Esophagus squamous epithelium (tissue), 5 donors: ENCODE measurements at regions not wholly inside any gene's neighbourhood (a gene's known extent, or its start where the extent isn't known, plus 50 kb on each side); places are given as distances from the start of the nearest gene placed in this dataset.
"Not testable (repeated sequence)": the region's sequence is repeated elsewhere in the genome, so short reads cannot be mapped to it uniquely, and the experiment has no call there.

Experiments used
- DNase-seq: peaks from one replicate; lab custom pipeline; 2025; lab: John Stamatoyannopoulos, UW
- H3K27ac ChIP-seq, 4 donors: fragments of 200-600 bp; sonication (generic); one replicate each; pipeline ENCODE4 v1.5.1; 2016 to 2019; ENCODE audit warnings: mild to moderate bottlenecking in 1 of 4
- H3K27me3 ChIP-seq, 4 donors: fragments of 200-600 bp; sonication (generic); 1 replicate in 3 of 4; 2 replicates in 1 of 4; pipeline versions ENCODE4 v1.5.1 to v1.6.0; 2017 to 2021; ENCODE audit warnings: antibody characterized with exemption in 1 of 4
- H3K36me3 ChIP-seq, 3 donors: fragments of 200-600 bp; sonication (generic); one replicate each; pipeline ENCODE4 v1.5.1; 2016 to 2019
- H3K4me1 ChIP-seq, 3 donors: fragments of 200-600 bp; sonication (generic); one replicate each; pipeline ENCODE4 v1.5.1; 2017 to 2019
- H3K4me3 ChIP-seq, 4 donors: fragments of 200-600 bp; sonication (generic); 1 replicate in 3 of 4; 2 replicates in 1 of 4; pipeline ENCODE4 v1.5.1; 2016 to 2019; ENCODE audit warnings: mild to moderate bottlenecking in 2 of 4, moderate library complexity in 1 of 4
- H3K9me3 ChIP-seq, 3 donors: fragments of 200-600 bp; sonication (generic); one replicate each; pipeline ENCODE4 v1.5.1; 2016 to 2019
- POLR2A ChIP-seq, 4 donors: fragments of 450-650 bp; IDR thresholded peaks; one replicate each; pipeline ENCODE4 v1.6.1; 2017; ENCODE audit warnings: antibody characterized with exemption in 4 of 4, mild to moderate bottlenecking in 4 of 4, moderate library complexity in 3 of 4
- WGBS, 2 donors: methylation state at CpG; one replicate each; pipeline ENCODE4 v1.1.5; 2018; 5-methylcytosine and 5-hydroxymethylcytosine counted together
- intact Hi-C: fragments of 100-400 bp; cut with DNase I; formaldehyde crosslinking; loops from one replicate; pipeline ENCODE4 v1.15.0; 2022
- TF ChIP-seq, protein P1 (sequence below), 6 experiments: fragments of 450-650 bp in 4 of 6; fragments of 200-600 bp in 2 of 6; sonication (generic) in 2 of 6; IDR thresholded peaks; one replicate each; pipeline ENCODE4 v1.5.1; 2016 to 2019; ENCODE audit warnings: antibody characterized with exemption in 6 of 6, mild to moderate bottlenecking in 4 of 6, moderate library complexity in 4 of 6
- donor health status: DM: yes; HTN: yes; CAD: no.

DNA sequence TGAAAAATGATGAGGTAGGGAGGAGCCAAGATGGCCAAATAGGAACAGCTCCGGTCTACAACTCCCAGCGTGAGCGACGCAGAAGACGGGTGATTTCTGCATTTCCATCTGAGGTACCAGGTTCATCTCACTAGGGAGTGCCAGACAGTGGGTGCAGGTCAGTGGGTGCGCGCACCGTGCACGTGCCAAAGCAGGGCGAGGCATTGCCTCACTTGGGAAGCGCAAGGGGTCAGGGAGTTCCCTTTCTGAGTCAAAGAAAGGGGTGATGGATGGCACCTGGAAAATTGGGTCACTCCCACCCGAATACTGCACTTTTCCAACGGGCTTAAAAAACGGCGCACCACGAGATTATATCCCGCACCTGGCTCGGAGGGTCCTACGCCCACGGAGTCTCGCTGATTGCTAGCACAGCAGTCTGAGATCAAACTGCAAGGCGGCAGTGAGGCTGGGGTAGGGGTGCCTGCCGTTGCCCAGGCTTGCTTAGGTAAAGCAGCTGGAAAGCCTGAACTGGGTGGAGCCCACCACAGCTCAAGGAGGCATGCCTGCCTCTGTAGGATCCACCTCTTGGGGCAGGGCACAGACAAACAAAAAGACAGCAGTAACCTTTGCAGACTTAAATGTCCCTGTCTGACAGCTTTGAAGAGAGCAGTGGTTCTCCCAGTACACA is 230.5 kb downstream of the GOLGA6L6 start:
- DNase-seq, H3K4me3 ChIP-seq, H3K36me3 ChIP-seq, H3K27ac ChIP-seq, H3K27me3 ChIP-seq, intact Hi-C loops, H3K4me1 ChIP-seq: not testable (repeated sequence)
- WGBS, 2 donors = 84 to 85% methylated on average over 13 to 23 of the region's 23 CpGs
- peaks cover 0 to 14% (median 0%) of the 10 kb centered on the region in 3 donors for H3K9me3 ChIP-seq

DNA sequence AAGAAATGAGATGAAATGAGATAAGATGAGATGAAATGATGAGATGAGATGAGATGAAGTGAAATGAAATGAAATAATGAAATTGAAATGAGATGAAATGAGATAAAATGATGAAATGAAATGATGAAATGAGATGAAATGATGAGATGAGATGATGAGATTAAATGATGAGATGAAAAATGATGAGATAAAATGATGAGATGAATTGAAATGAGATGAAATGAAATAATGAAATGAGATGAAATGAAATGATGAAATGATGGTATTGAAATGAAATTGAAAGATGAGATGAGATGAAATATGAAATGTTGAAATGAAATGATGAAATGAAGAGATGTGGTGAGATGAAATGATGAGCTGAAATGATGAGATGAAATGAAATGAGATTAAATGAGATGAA is 231.0 kb downstream of the GOLGA6L6 start:
- Histone ChIP-seq H3K36me3 (no peaks in the 10 kb centered on the region), H3K27ac (no peak overlapping the region), H3K27me3 (no peaks in the 10 kb centered on the region), H3K4me1 (no peaks in the 10 kb centered on the region), H3K9me3 (peaks cover 0 to 14% (median 0%) of the 10 kb centered on the region in 3 donors), H3K4me3 (no peak overlapping the region)
- intact Hi-C loops = no loop called here
- TF ChIP-seq POLR2A (IDR thresholded peaks at IDR 0.05) = no peak
- TF ChIP-seq, protein P1, sequence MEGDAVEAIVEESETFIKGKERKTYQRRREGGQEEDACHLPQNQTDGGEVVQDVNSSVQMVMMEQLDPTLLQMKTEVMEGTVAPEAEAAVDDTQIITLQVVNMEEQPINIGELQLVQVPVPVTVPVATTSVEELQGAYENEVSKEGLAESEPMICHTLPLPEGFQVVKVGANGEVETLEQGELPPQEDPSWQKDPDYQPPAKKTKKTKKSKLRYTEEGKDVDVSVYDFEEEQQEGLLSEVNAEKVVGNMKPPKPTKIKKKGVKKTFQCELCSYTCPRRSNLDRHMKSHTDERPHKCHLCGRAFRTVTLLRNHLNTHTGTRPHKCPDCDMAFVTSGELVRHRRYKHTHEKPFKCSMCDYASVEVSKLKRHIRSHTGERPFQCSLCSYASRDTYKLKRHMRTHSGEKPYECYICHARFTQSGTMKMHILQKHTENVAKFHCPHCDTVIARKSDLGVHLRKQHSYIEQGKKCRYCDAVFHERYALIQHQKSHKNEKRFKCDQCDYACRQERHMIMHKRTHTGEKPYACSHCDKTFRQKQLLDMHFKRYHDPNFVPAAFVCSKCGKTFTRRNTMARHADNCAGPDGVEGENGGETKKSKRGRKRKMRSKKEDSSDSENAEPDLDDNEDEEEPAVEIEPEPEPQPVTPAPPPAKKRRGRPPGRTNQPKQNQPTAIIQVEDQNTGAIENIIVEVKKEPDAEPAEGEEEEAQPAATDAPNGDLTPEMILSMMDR (IDR thresholded peaks at IDR 0.05) = no peak
- no peak for DNase-seq

DNA sequence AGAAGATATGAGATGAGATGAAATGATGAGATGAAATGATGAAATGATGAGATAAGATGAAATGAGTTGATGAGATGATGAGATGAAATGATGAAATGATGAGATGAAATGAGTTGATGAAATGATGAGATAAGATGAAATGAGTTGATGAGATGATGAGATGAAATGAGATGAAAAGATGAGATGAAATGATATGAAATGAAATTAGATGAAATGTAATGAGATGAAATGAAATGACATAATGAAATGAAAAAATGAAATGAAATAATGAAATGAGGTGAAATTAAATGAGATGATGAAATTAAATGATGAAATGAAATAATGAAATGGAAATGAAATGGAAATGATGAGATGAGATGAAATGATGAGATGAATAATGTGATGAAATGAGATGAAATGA is 231.6 kb downstream of the GOLGA6L6 start:
- H3K9me3 ChIP-seq = peaks cover 0 to 14% (median 0%) of the 10 kb centered on the region in 3 donors
- H3K36me3 ChIP-seq, H3K4me1 ChIP-seq, intact Hi-C loops, DNase-seq, H3K27me3 ChIP-seq, H3K4me3 ChIP-seq, H3K27ac ChIP-seq: not testable (repeated sequence)

DNA sequence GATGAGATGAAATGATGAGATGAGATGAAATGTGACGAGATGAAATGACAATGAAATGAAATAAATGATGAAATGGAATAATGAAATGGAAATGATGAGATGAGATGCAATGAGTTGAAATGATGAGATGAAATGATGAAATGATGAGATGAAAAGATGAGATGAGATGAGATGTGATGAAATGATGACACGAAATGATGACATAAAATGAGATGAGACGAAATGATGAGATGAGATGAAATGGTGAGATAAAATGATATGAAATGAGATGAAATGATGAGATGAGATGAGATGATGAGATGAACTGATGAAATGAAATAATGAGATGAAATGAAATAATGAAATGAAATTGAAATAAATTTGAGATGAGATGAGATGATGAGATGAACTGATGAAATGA is 232.2 kb downstream of the GOLGA6L6 start:
- DNase-seq, H3K27me3 ChIP-seq, H3K36me3 ChIP-seq, intact Hi-C loops, H3K27ac ChIP-seq, H3K4me1 ChIP-seq, H3K4me3 ChIP-seq: not testable (repeated sequence)
- WGBS, 2 donors = 52 to 54% methylated on average over 3 of the region's 3 CpGs
- H3K9me3 ChIP-seq = peaks cover 0 to 19% (median 0%) of the 10 kb centered on the region in 3 donors

DNA sequence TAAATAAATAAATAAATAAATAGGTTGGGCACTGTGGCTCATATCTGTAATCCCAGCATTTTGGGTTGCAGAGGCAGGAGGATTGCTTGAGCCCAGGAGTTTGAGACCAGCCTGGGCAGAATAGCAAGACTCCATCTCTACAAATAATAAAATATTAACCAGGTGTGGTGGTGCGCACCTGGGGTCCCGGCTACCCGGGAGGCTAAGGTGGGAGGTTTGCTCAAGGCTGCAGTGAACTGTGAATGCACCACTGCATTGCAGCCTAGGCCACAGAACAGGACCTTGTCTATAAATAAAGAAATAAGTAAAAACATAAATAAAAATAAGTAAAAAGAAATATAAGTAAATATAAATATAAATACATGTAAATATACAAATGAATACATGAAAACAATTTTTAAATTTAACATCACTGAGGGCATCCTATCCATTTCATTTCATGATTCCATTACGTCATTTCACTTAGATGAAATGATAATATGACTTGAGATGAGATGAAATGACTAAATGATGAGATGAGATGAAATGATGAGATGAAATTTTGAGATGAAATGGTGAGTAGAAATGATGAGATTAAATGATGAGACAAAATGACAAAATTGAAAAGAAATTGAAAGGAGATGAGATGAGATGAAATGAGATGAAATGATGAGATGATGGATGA is 233.4 kb downstream of the GOLGA6L6 start:
- H3K4me3 ChIP-seq, H3K27me3 ChIP-seq, H3K4me1 ChIP-seq, DNase-seq, H3K36me3 ChIP-seq, intact Hi-C loops, H3K27ac ChIP-seq: not testable (repeated sequence)
- H3K9me3 ChIP-seq = peaks cover 0 to 31% (median 0%) of the 10 kb centered on the region in 3 donors
- 67 to 82% methylated on average over 4 of the region's 4 CpGs for WGBS, 2 donors

DNA sequence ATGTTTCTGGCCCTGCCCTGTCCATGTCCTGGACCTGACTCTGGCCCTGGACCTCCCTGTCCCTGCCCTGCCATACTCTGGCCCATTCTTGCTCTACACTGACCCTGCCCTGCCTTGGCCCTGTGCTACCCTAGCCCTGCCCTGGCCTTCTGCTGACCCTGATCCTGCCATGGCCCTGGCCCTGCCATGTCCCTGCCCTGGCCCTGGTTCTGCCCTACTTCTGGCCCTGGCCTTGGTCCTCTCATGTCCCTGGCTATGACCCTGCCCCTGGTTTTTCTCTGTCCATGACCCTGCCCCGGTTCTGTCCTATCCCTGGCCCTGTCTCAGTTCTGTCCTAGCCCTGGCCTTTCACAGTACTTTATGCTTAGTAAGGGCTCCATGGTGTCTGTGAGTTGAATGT is 234.5 kb downstream of the GOLGA6L6 start:
- H3K27ac ChIP-seq, DNase-seq, H3K4me1 ChIP-seq, H3K36me3 ChIP-seq, H3K27me3 ChIP-seq, intact Hi-C loops, H3K4me3 ChIP-seq: not testable (repeated sequence)
- peaks cover 0 to 32% (median 0%) of the 10 kb centered on the region in 3 donors for H3K9me3 ChIP-seq
- 41 to 58% methylated on average over 1 of the region's 1 CpG for WGBS, 2 donors

DNA sequence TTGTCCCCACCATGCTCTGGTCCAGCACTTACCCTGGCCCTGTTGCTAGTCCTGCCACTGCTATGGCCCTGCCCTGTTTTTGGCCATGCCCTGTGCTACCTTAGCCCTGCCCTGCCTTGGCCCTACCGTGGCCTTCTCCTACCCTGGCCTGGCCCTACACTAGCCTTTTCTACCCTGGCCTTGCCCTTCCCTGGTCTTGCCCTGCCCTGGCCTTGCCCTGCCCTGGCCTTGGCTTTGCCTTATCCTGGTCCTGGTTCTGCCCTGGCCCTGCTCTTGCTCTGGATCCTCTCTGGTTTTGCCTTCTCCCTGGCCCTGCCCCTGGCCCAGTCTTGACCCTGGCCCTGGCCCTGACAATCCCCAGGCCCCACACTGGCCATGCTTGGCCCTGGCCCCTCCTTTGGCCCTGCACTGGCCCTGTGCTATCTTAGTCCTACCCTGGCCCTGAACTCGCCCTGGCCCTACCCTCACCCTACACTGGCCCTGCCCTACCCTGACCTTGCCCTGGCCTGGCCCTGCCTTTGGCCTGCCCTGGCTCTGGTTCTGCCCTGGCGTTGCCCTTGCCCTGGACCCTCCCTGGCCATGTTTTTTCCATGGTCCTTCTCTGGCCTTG is 235.0 kb downstream of the GOLGA6L6 start:
- H3K27me3 ChIP-seq, H3K4me3 ChIP-seq, intact Hi-C loops, DNase-seq, H3K36me3 ChIP-seq, H3K4me1 ChIP-seq, H3K27ac ChIP-seq: not testable (repeated sequence)
- peaks cover 0 to 32% (median 0%) of the 10 kb centered on the region in 3 donors for H3K9me3 ChIP-seq
- 48 to 49% methylated on average over 3 of the region's 3 CpGs for WGBS, 2 donors

DNA sequence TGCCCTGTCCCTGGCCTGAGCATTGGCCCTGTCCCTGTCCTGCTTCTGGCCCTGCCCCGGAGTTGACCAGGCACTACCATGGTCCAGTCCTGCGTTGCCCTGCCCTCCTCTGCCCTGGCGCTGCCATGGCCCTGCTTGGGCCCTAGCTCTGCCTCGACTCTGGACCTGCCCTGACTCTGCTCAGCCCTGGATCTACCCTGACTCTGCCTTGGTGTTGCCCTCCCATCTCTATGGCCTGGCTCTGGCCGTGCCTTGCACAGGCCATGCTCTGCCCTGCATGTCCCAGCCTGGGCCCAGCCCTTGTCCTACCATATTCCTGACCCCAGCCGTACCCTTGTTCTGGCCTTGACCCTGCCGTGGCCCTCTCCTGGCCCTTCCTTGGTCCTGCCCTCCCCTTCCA is 235.7 kb downstream of the GOLGA6L6 start:
- H3K27ac ChIP-seq, DNase-seq, intact Hi-C loops, H3K4me1 ChIP-seq, H3K36me3 ChIP-seq, H3K4me3 ChIP-seq, H3K27me3 ChIP-seq: not testable (repeated sequence)
- 67 to 74% methylated on average over 3 of the region's 7 CpGs for WGBS, 2 donors
- peaks cover 0 to 26% (median 0%) of the 10 kb centered on the region in 3 donors for H3K9me3 ChIP-seq

DNA sequence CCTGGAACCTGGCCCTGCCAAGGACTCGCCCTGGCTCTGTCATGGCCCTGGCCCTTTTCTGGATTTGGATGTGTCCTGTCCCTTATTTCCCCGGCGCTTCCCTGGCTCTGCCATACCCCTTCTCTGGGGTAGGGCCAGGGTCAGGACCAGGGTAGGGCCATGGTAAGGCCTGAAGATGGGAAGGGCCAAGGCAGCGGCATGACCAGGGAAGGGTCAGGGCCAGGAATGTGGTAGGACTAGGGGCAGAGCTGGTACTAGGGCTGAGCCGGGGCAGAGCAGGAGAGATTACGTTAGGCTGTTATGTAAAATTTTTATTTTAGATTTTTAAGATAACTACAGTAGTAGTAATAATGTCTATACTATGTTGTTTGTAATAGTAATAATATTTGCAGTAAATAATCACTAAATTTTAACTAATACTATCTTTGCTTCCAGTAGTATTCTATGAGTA is 236.6 kb downstream of the GOLGA6L6 start:
- H3K4me3 ChIP-seq, DNase-seq, H3K36me3 ChIP-seq, H3K27me3 ChIP-seq, intact Hi-C loops, H3K27ac ChIP-seq, H3K4me1 ChIP-seq: not testable (repeated sequence)
- peaks cover 0 to 22% (median 0%) of the 10 kb centered on the region in 3 donors for H3K9me3 ChIP-seq
- WGBS, 2 donors = 66 to 88% methylated on average over 4 of the region's 6 CpGs

DNA sequence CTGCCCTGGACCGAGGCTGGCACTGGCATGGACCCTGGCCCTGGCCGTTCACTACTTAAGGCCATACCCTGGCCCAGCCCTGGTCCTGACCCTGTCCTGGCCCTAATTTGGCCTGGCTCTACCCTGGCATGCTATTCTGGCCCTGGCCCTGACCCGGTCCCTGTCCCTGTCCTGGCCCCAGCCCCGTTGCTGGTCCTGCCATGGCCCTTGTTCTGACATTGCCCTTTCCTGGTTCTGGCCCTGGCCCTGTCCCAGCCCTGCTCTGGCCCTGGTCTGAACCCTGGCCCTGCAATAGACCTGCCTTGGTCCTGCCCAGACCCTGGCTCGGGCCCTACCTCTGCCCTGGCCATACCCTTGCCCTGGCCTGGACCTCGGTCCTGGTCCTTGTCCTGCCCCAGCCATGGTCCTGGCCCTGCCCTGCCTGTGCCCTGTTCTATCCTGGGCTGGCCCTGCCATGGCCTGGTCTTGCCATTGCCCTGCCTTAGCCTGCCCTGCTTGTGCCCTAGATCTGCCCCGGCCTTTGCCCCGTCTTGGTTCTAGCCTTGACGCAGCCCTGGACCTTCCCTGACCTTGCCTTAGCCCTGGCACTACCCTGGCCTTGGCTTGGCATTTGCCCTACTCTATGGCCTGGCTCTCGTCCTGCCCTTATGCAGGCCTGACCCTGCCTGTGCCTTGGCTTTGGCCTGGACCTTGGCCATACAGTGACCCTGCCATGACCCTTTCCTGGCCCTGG is 237.2 kb downstream of the GOLGA6L6 start:
- H3K4me3 ChIP-seq, DNase-seq, H3K4me1 ChIP-seq, H3K27me3 ChIP-seq, H3K36me3 ChIP-seq, H3K27ac ChIP-seq, intact Hi-C loops: not testable (repeated sequence)
- peaks cover 0 to 22% (median 0%) of the 10 kb centered on the region in 3 donors for H3K9me3 ChIP-seq
- WGBS, 2 donors = 64 to 69% methylated on average over 8 of the region's 10 CpGs
